ENCODE measurements at regions not wholly inside any gene's neighbourhood (a gene's known extent, or its start where the extent isn't known, plus 50 kb on each side); places are given as distances from the start of the nearest gene placed in this dataset.

GRCh38 chr6:27174958-27175357, 72.5 kb upstream of the PRSS16 start:
- DNase-seq (ENCODE audit: low read depth), result no peak
- H3K9ac ChIP-seq (ENCODE audit: low read length), result no peak overlapping the region
- no peaks in the 10 kb centered on the region for H3K36me3 ChIP-seq (ENCODE audit: control insufficient read depth, insufficient read depth, low read length, severe bottlenecking)
- H3K4me3 ChIP-seq (ENCODE audit: low read length), result no peak overlapping the region
- no peaks in the 10 kb centered on the region for H3K9me3 ChIP-seq (ENCODE audit: control insufficient read depth, low read length)
- H3K27me3 ChIP-seq (replicated peaks; ENCODE audit: control insufficient read depth, insufficient read depth, low read length), result no peaks in the 10 kb centered on the region
- H3K4me1 ChIP-seq (ENCODE audit: control insufficient read depth, insufficient read depth, low read length), result peaks cover 4% of the 10 kb centered on the region

- no peaks in the 10 kb centered on the region for H3K9me3 ChIP-seq (ENCODE audit: control insufficient read depth, low read length)
- DNase-seq (ENCODE audit: low read depth), result peak; percentile 26
- H3K4me1 ChIP-seq (ENCODE audit: control insufficient read depth, insufficient read depth, low read length), result peaks cover 4% of the 10 kb centered on the region
- no peak overlapping the region for H3K4me3 ChIP-seq (ENCODE audit: low read length)
- H3K36me3 ChIP-seq (ENCODE audit: control insufficient read depth, insufficient read depth, low read length, severe bottlenecking), result no peaks in the 10 kb centered on the region
- peaks cover 4% of the 10 kb centered on the region for H3K27me3 ChIP-seq (replicated peaks; ENCODE audit: control insufficient read depth, insufficient read depth, low read length)
- H3K9ac ChIP-seq (ENCODE audit: low read length), result no peak overlapping the region
Observed at GRCh38 chr6:27176096-27176495, 71.4 kb upstream of the PRSS16 start.

- DNase-seq (ENCODE audit: low read depth), result peak; percentile 77
- H3K9me3 ChIP-seq (ENCODE audit: control insufficient read depth, low read length), result no peaks in the 10 kb centered on the region
- peaks cover 4% of the 10 kb centered on the region for H3K27me3 ChIP-seq (replicated peaks; ENCODE audit: control insufficient read depth, insufficient read depth, low read length)
- H3K36me3 ChIP-seq (ENCODE audit: control insufficient read depth, insufficient read depth, low read length, severe bottlenecking), result no peaks in the 10 kb centered on the region
- peak overlapping the region; percentile 90 for H3K9ac ChIP-seq (ENCODE audit: low read length)
- peaks cover 4% of the 10 kb centered on the region for H3K4me1 ChIP-seq (ENCODE audit: control insufficient read depth, insufficient read depth, low read length)
- H3K4me3 ChIP-seq (ENCODE audit: low read length), result peak overlapping the region; percentile 92
Observed at GRCh38 chr6:27176523-27177484, 70.7 kb upstream of the PRSS16 start.

- peak overlapping the region; percentile 92 for H3K4me3 ChIP-seq (ENCODE audit: low read length)
- peaks cover 4% of the 10 kb centered on the region for H3K4me1 ChIP-seq (ENCODE audit: control insufficient read depth, insufficient read depth, low read length)
- H3K9ac ChIP-seq (ENCODE audit: low read length), result peak overlapping the region; percentile 90
- no peaks in the 10 kb centered on the region for H3K9me3 ChIP-seq (ENCODE audit: control insufficient read depth, low read length)
- peaks cover 4% of the 10 kb centered on the region for H3K27me3 ChIP-seq (replicated peaks; ENCODE audit: control insufficient read depth, insufficient read depth, low read length)
- DNase-seq (ENCODE audit: low read depth), result peak; percentile 91
- H3K36me3 ChIP-seq (ENCODE audit: control insufficient read depth, insufficient read depth, low read length, severe bottlenecking), result no peaks in the 10 kb centered on the region
Observed at GRCh38 chr6:27177485-27178406, 69.8 kb upstream of the PRSS16 start.

GRCh38 chr6:27178407-27178730, 69.1 kb upstream of the PRSS16 start:
- peaks cover 4% of the 10 kb centered on the region for H3K4me1 ChIP-seq (ENCODE audit: control insufficient read depth, insufficient read depth, low read length)
- peak overlapping the region; percentile 90 for H3K9ac ChIP-seq (ENCODE audit: low read length)

GRCh38 chr6:27178860-27179259, 68.6 kb upstream of the PRSS16 start:
- peaks cover 4% of the 10 kb centered on the region for H3K4me1 ChIP-seq (ENCODE audit: control insufficient read depth, insufficient read depth, low read length)
- no peaks in the 10 kb centered on the region for H3K36me3 ChIP-seq (ENCODE audit: control insufficient read depth, insufficient read depth, low read length, severe bottlenecking)
- H3K9me3 ChIP-seq (ENCODE audit: control insufficient read depth, low read length), result no peaks in the 10 kb centered on the region
- peaks cover 4% of the 10 kb centered on the region for H3K27me3 ChIP-seq (replicated peaks; ENCODE audit: control insufficient read depth, insufficient read depth, low read length)
- DNase-seq (ENCODE audit: low read depth), result no peak
- H3K9ac ChIP-seq (ENCODE audit: low read length), result peak overlapping the region; percentile 90
- H3K4me3 ChIP-seq (ENCODE audit: low read length), result peak overlapping the region; percentile 92

More at GRCh38 chr6:27178407-27178730, 69.1 kb upstream of the PRSS16 start:
- no peaks in the 10 kb centered on the region for H3K36me3 ChIP-seq (ENCODE audit: control insufficient read depth, insufficient read depth, low read length, severe bottlenecking)
- H3K9me3 ChIP-seq (ENCODE audit: control insufficient read depth, low read length), result no peaks in the 10 kb centered on the region
- H3K4me3 ChIP-seq (ENCODE audit: low read length), result peak overlapping the region; percentile 92
- H3K27me3 ChIP-seq (replicated peaks; ENCODE audit: control insufficient read depth, insufficient read depth, low read length), result peaks cover 4% of the 10 kb centered on the region
- no peak for DNase-seq (ENCODE audit: low read depth)

DNA sequence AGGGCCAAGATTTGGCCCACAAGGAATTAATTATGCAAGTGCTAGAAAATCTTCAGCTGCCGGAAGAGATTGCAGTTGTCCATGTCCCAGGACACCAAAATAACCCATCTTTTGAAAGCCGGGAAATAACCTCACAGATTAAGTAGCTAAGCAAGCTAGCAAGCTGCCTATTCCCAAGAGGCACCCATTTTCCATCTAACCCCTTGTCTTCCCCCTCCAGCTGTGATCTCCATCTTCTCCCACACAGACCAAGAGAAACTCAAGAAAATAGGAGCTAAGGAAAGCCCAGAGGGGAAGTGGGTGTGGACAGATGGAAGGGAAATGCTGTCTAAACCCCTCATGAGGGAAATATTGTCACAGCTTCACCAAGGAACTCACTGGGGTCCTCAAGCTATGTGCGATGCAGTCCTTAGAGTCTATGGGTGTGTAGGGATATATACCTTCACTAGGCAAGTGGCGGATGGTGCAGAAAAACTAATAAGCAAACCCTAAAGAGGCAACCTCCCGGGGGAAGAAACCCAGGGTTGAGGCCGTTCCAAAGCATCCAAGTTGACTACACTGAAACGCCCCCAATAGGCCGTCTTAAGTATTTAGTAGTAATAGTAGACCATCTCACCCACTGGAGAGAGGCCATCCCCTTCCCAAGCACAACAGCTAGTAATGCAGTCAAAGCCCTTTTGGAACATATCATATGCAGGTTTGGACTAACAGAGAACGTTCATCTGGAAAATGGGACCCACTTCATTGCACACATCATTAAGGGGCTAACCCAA, 64.3 kb upstream of the PRSS16 start:
- Histone ChIP-seq H3K4me3 (ENCODE audit: low read length) (no peak overlapping the region), H3K27me3 (replicated peaks; ENCODE audit: control insufficient read depth, insufficient read depth, low read length) (peaks cover 7% of the 10 kb centered on the region), H3K9me3 (ENCODE audit: control insufficient read depth, low read length) (no peaks in the 10 kb centered on the region), H3K4me1 (ENCODE audit: control insufficient read depth, insufficient read depth, low read length) (peaks cover 9% of the 10 kb centered on the region), H3K9ac (ENCODE audit: low read length) (no peak overlapping the region), H3K36me3 (ENCODE audit: control insufficient read depth, insufficient read depth, low read length, severe bottlenecking) (no peaks in the 10 kb centered on the region)
- no peak for DNase-seq (ENCODE audit: low read depth)

- Histone ChIP-seq H3K4me3 (ENCODE audit: low read length) (peak overlapping the region; percentile 87), H3K9ac (ENCODE audit: low read length) (peak overlapping the region; percentile 76), H3K27me3 (replicated peaks; ENCODE audit: control insufficient read depth, insufficient read depth, low read length) (peaks cover 3% of the 10 kb centered on the region), H3K9me3 (ENCODE audit: control insufficient read depth, low read length) (no peaks in the 10 kb centered on the region), H3K4me1 (ENCODE audit: control insufficient read depth, insufficient read depth, low read length) (peaks cover 8% of the 10 kb centered on the region), H3K36me3 (ENCODE audit: control insufficient read depth, insufficient read depth, low read length, severe bottlenecking) (no peaks in the 10 kb centered on the region)
- DNase-seq (ENCODE audit: low read depth), result no peak
Observed at GRCh38 chr6:27187231-27188060, 60.1 kb upstream of the PRSS16 start.

- peak overlapping the region; percentile 87 for H3K4me3 ChIP-seq (ENCODE audit: low read length)
- H3K9me3 ChIP-seq (ENCODE audit: control insufficient read depth, low read length), result no peaks in the 10 kb centered on the region
- H3K36me3 ChIP-seq (ENCODE audit: control insufficient read depth, insufficient read depth, low read length, severe bottlenecking), result no peaks in the 10 kb centered on the region
- DNase-seq (ENCODE audit: low read depth), result peak; percentile 90
- peak overlapping the region; percentile 76 for H3K9ac ChIP-seq (ENCODE audit: low read length)
- H3K4me1 ChIP-seq (ENCODE audit: control insufficient read depth, insufficient read depth, low read length), result peaks cover 8% of the 10 kb centered on the region
- H3K27me3 ChIP-seq (replicated peaks; ENCODE audit: control insufficient read depth, insufficient read depth, low read length), result peaks cover 3% of the 10 kb centered on the region
Observed at GRCh38 chr6:27188061-27188884, 59.2 kb upstream of the PRSS16 start.

Measured in adipocyte (in vitro differentiated cells).